PFSK-1 (cell line): ENCODE measurements at regions not wholly inside any gene's neighbourhood (a gene's known extent, or its start where the extent isn't known, plus 50 kb on each side); places are given as distances from the start of the nearest gene placed in this dataset.

Experiments
- FOXP2 ChIP-seq: optimal IDR thresholded peaks from 2 replicates; pipeline ENCODE3; 2011; ENCODE audit warnings: borderline replicate concordance, control low read depth, inconsistent platforms; ENCODE audit not compliant: insufficient read depth; ENCODE audit errors: extremely low read length, extremely low read depth
- POLR2AphosphoS5 ChIP-seq: IDR thresholded peaks from 2 replicates; pipeline ENCODE4 v1.6.1; 2012; ENCODE audit warnings: low read depth, mild to moderate bottlenecking, control low read depth, low read length, moderate library complexity
- SIN3A ChIP-seq: IDR thresholded peaks from 2 replicates; pipeline ENCODE4 v1.6.1; 2012; ENCODE audit warnings: mild to moderate bottlenecking, low read length, moderate library complexity, borderline replicate concordance; ENCODE audit not compliant: insufficient read depth
- TAF1 ChIP-seq: IDR thresholded peaks from 2 replicates; pipeline ENCODE4 v1.6.1; 2012; ENCODE audit warnings: low read length, control low read depth, borderline replicate concordance; ENCODE audit not compliant: insufficient read depth
- TF ChIP-seq, protein P1 (sequence below), 2 experiments: IDR thresholded peaks; 2 replicates each; pipeline versions ENCODE4 v1.6.1 to v1.8.0; 2011 to 2012; ENCODE audit warnings: low read depth in 2 of 2, low read length in 2 of 2, control low read depth in 1 of 2, inconsistent platforms in 1 of 2, mild to moderate bottlenecking in 1 of 2, moderate library complexity in 1 of 2; ENCODE audit not compliant: insufficient read depth in 1 of 2

DNA sequence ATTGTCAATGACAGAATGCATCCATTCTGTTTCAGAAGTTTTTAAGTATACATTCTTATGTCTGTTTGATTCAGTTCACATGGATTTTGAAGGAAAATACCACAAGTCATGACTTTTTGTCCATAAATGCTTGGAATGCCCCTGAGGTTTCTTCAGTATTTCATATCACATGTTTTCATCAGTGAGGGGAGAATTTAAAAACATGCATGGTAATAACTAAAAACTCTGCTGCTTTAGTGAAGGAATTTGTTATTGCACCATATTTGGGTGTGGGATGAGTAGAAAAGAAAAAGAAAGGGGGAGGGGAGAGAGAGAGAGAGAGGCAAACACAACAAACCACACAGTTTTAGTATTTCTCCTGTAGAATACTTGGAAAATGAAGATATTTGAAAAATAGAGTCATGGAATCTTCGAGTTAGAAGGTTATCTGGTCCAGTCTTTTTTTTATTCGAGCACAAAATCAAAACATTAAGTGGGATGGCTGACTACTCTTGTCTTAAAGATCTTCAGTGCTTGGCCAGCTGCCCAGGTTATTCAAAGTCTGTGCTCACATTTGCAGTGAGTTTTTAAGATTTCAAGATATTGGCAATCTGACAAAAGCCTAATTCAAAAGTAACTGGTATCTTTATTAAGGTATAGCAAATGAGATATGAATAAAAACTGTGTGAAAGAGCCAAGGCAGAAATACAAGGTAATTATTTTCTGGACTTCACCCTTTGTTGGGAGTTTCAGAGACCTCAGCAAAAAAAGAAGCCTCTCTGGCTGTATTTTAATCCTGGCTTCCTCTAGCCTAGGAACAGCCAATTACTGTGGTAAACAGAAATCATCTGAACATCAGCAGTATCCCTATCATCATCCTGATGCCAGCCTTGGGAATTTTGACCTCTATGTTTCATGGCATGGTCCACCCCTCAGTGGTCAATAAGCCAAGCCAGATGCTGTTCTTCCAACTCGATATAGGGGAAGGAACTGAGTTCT is 687.9 kb upstream of the CITED2 start:
- TF ChIP-seq POLR2AphosphoS5 (no peak), TAF1 (peak; percentile 50; the same call in 1 of the 2 replicates)

DNA sequence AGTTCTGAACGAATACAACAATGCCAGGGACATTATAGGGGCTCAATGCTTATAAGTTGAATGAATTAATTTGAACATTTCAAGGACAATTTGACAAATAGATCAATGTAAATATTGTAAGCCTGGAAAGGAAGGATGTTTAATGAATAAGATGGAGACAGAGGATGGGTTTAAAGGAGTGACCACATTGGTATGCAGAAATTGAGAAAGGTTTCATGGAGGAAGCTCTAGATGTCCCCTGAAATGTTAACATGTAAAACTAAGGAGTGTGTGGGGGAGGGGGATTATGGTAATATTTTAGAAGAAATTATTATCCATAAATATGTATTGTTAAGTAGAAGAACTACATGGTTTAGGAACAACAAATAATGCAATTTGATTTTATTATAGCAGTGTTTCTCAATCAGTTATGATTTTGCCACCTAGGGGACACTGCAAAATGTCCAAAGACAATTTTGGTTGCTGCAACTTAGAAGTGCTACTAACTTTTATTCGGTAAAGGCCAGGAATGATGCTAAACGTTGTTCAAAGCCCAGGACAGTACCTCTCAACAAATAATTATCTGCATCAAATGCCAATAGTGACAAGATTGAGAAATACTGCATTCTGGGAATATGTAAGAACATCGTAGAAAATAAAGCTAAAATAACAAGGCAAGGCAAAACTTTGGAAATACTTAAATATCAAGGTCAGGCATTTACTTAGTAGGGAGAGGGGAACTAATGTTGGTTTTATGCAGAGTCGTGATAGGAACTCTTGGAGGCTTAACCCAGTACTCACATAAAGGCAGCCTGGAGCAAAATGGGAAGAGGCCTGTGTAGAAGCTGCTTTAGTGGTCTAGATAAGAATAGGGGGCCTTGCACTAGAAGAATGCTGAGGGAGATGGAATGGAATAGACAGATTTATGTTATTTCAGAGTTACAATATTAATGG is 686.9 kb upstream of the CITED2 start:
- TF ChIP-seq POLR2AphosphoS5 (no peak), TAF1 (no peak), FOXP2 (no peak), SIN3A (no peak)
- TF ChIP-seq, protein P1, sequence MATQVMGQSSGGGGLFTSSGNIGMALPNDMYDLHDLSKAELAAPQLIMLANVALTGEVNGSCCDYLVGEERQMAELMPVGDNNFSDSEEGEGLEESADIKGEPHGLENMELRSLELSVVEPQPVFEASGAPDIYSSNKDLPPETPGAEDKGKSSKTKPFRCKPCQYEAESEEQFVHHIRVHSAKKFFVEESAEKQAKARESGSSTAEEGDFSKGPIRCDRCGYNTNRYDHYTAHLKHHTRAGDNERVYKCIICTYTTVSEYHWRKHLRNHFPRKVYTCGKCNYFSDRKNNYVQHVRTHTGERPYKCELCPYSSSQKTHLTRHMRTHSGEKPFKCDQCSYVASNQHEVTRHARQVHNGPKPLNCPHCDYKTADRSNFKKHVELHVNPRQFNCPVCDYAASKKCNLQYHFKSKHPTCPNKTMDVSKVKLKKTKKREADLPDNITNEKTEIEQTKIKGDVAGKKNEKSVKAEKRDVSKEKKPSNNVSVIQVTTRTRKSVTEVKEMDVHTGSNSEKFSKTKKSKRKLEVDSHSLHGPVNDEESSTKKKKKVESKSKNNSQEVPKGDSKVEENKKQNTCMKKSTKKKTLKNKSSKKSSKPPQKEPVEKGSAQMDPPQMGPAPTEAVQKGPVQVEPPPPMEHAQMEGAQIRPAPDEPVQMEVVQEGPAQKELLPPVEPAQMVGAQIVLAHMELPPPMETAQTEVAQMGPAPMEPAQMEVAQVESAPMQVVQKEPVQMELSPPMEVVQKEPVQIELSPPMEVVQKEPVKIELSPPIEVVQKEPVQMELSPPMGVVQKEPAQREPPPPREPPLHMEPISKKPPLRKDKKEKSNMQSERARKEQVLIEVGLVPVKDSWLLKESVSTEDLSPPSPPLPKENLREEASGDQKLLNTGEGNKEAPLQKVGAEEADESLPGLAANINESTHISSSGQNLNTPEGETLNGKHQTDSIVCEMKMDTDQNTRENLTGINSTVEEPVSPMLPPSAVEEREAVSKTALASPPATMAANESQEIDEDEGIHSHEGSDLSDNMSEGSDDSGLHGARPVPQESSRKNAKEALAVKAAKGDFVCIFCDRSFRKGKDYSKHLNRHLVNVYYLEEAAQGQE (IDR thresholded peaks at IDR 0.05; ENCODE audit: insufficient read depth in 1 of 2, low read depth in 2 of 2, low read length in 2 of 2) = no peak

DNA sequence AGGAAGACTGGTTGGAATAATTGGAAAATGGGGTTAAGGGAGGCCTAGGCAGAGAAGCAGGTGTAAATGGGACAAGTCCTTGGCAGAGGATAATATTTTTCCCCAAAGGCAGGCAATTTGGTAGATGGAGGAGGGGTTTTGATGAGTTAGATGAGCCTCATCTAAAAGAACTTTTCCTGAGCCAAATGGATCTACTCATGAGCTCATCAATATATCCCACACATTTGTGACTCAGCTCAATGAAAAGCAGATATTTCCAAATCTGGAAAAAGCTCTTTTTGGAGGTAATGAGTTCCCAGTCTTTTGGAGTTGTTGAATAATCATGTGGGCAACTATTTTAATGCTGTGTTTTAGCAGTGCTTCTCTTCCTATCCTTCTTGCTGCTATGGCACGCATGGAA is 685.5 kb upstream of the CITED2 start:
- TF ChIP-seq FOXP2 (no peak), TAF1 (no peak), SIN3A (no peak), POLR2AphosphoS5 (no peak)
- TF ChIP-seq, protein P1 (IDR thresholded peaks at IDR 0.05; ENCODE audit: insufficient read depth in 1 of 2, low read depth in 2 of 2, low read length in 2 of 2) = no peak

DNA sequence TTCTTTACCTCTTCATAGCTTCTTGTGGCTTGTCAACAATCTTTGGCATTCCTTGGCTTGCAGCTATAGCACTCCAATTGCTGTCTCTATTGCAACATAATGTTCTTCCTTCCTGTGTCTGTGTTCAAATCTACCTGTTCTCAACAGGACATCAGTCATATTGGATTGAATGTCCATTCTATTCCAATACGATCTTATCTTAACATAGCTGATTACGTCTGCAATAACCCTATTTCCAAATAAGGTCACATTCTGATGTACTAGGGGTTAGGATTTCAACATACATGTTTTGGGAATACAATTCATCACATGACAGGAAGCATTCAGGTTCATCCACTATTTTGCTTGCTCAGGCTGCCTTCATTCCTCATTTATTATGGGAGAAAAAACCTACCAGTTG is 684.4 kb upstream of the CITED2 start:
- TF ChIP-seq, protein P1 (IDR thresholded peaks at IDR 0.05; ENCODE audit: insufficient read depth in 1 of 2, low read depth in 2 of 2, low read length in 2 of 2) = no peak
- no peak for TF ChIP-seq FOXP2
- TF ChIP-seq SIN3A = no peak
- no peak for TF ChIP-seq TAF1
- TF ChIP-seq POLR2AphosphoS5 = no peak
